ENCODE measurements at regions not wholly inside any gene's neighbourhood (a gene's known extent, or its start where the extent isn't known, plus 50 kb on each side); places are given as distances from the start of the nearest gene placed in this dataset.

DNA sequence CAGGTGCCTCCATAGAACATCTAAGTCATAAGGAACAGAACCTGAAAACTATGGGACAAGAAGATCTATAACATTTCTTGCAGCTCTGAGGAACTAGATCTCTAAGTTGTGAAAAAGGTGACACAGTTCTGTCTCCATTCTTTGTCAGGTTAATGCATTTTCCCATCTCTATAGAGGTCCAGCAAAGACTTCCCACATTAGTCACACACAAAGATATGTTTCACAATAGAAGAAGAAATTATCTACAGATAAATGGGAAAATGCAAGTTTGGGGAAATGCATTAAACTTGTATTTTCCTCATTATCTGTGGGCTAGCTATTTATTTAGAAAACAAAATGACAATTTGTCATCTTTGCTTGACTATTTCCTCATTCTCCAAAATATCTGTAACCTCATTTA is 458.6 kb upstream of the PAPPA start:
- DNase-seq (ENCODE audit: low spot score), result no peak
- H3K27ac ChIP-seq, result no peak overlapping the region
- CTCF ChIA-PET, result interaction anchor here (0.9 kb wide), 1 partner anchor 161 kb away, joined by 4 read pairs; no protein-coding TSS in a partner anchor
- no peak for TF ChIP-seq CTCF (conservative IDR thresholded peaks at IDR 0.05; ENCODE audit: low read depth)
- POLR2A ChIA-PET (ENCODE audit: low non-redundant PET), result no interaction called here

GRCh38 chr9:115712981-115713380 is 440.6 kb upstream of the PAPPA start:
- no peak for TF ChIP-seq CTCF (conservative IDR thresholded peaks at IDR 0.05; ENCODE audit: low read depth)

GRCh38 chr9:115715666-115716065 is 437.9 kb upstream of the PAPPA start:
- no peak for DNase-seq (ENCODE audit: low spot score)
- H3K27ac ChIP-seq, result no peak overlapping the region
- CTCF ChIA-PET, result no interaction called here
- POLR2A ChIA-PET (ENCODE audit: low non-redundant PET), result no interaction called here
- no peak for TF ChIP-seq CTCF (conservative IDR thresholded peaks at IDR 0.05; ENCODE audit: low read depth)

More at GRCh38 chr9:115712981-115713380, 440.6 kb upstream of the PAPPA start:
- ChIA-PET POLR2A (ENCODE audit: low non-redundant PET) (no interaction called here), CTCF (interaction anchor here (1.1 kb wide), 1 partner anchor 13 kb away, joined by 4 read pairs; no protein-coding TSS in a partner anchor)
- DNase-seq (ENCODE audit: low spot score), result no peak
- no peak overlapping the region for H3K27ac ChIP-seq

GRCh38 chr9:115717298-115717697 is 436.3 kb upstream of the PAPPA start:
- no peak overlapping the region for H3K27ac ChIP-seq
- no peak for DNase-seq (ENCODE audit: low spot score)
- ChIA-PET POLR2A (ENCODE audit: low non-redundant PET) (no interaction called here), CTCF (interaction anchor here (0.7 kb wide), 1 partner anchor 67 kb away, joined by 3 read pairs; no protein-coding TSS in a partner anchor)
- TF ChIP-seq CTCF (conservative IDR thresholded peaks at IDR 0.05; ENCODE audit: low read depth), result no peak

DNA sequence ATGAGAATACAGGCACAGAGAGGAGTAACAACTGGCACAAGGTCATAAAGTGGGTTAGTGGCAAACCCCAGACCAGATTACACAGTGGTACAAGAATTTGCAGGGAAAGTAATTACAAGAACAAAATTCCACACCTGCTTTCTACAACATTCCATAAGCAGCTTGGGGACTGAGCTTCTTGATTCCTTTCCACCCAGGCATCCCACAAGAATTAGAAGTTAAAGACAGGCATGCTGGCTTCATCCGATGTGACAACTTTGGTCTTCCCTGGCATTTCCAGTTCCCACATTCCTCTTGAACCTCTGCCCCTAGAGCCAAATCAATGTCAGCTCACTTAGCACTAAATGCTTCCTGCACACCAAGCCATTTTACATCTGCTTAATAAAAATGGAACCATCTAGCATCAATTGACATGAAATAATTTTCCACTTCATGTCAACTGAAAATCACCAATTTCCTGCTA is 435.8 kb upstream of the PAPPA start:
- H3K27ac ChIP-seq, result no peak overlapping the region
- TF ChIP-seq CTCF (conservative IDR thresholded peaks at IDR 0.05; ENCODE audit: low read depth), result no peak
- no peak for DNase-seq (ENCODE audit: low spot score)
- ChIA-PET CTCF (interaction anchor here (0.7 kb wide), 1 partner anchor 67 kb away, joined by 3 read pairs; no protein-coding TSS in a partner anchor), POLR2A (ENCODE audit: low non-redundant PET) (no interaction called here)

- TF ChIP-seq CTCF (conservative IDR thresholded peaks at IDR 0.05; ENCODE audit: low read depth), result no peak
- POLR2A ChIA-PET (ENCODE audit: low non-redundant PET), result no interaction called here
- no peak overlapping the region for H3K27ac ChIP-seq
- DNase-seq (ENCODE audit: low spot score), result no peak
- CTCF ChIA-PET, result no interaction called here
Measured at GRCh38 chr9:115730396-115730795, 423.2 kb upstream of the PAPPA start.

Data from RWPE1 (cell line).